K562 (cell line): ENCODE measurements at regions not wholly inside any gene's neighbourhood (a gene's known extent, or its start where the extent isn't known, plus 50 kb on each side); places are given as distances from the start of the nearest gene placed in this dataset.
"Not testable (repeated sequence)": the region's sequence is repeated elsewhere in the genome, so short reads cannot be mapped to it uniquely, and the experiment has no call there.

ENCODE experiments used
- ATAC-seq: fragments of 200-7000 bp; cut with Tn5 transposase; 3 replicates; pipeline ENCODE4 v1.9.1; 2020; ENCODE audit warnings: moderate library complexity
- BruUV-seq: library from RNA; stranded (reverse); fragments of 400-500 nt; replicated peaks from 2 replicates; lab custom pipeline; 2021; lab: Mats Ljungman, UMichigan
- CTCF ChIA-PET: fragments of 300-600 bp; formaldehyde crosslinking; extraction: SDS; loops from one replicate; lab custom pipeline; 2021; ENCODE audit warnings: low intra/inter-chr PET ratio; lab: Yijun Ruan, JAX
- POLR2A ChIA-PET: fragments of 300-600, 350-650 bp; sonication (Branson Sonifier 250); formaldehyde crosslinking; extraction: SDS; loops from one replicate; lab custom pipeline; 2021; ENCODE audit warnings: antibody characterized with exemption, inconsistent platforms; lab: Yijun Ruan, JAX
- DNase-seq, 4 experiments: peaks; one replicate each; pipeline versions ENCODE4 v3.0.0 to v3.0.0-alpha.2; 2011 to 2018; ENCODE audit warnings: low spot score in 3 of 4, mixed read lengths in 3 of 4; ENCODE audit errors: extremely low read depth in 1 of 4
- FAIRE-seq: peaks from 2 replicates; lab custom pipeline; 2011; peaks lifted over from hg19 to GRCh38; lab: Jason Lieb, UNC
- H2AFZ ChIP-seq: 2 replicates; pipeline ENCODE4 v1.6.0; 2011; ENCODE audit warnings: low read depth, low read length, control low read depth, inconsistent platforms
- H3K27ac ChIP-seq: fragments of 200-600 bp; 3 replicates; pipeline ENCODE4 v1.8.0; 2011; ENCODE audit warnings: low read depth, mild to moderate bottlenecking, control low read depth, inconsistent platforms, low read length, moderate library complexity, mixed read lengths; ENCODE audit errors: extremely low read depth
- H3K27me3 ChIP-seq, 2 experiments: fragments of 300-600 bp in 1 of 2; 2 replicates in 1 of 2; 3 replicates in 1 of 2; pipeline versions ENCODE4 v1.6.0 to v1.8.0; 2011; ENCODE audit warnings: inconsistent platforms in 2 of 2, low read length in 2 of 2, mild to moderate bottlenecking in 1 of 2, mixed read lengths in 1 of 2, moderate library complexity in 1 of 2; ENCODE audit not compliant: control insufficient read depth in 2 of 2, insufficient read depth in 2 of 2
- H3K36me3 ChIP-seq: fragments of 300-600 bp; 3 replicates; pipeline ENCODE4 v1.8.0; 2011; ENCODE audit warnings: mild to moderate bottlenecking, low read length, inconsistent platforms; ENCODE audit not compliant: control insufficient read depth, insufficient read depth
- H3K4me1 ChIP-seq, 2 experiments: fragments of 200-600 bp in 1 of 2; replicated peaks in 1 of 2; 2 replicates in 1 of 2; 3 replicates in 1 of 2; pipeline versions ENCODE4 v1.5.1 to v1.8.0; 2011; ENCODE audit warnings: inconsistent platforms in 2 of 2, low read length in 2 of 2, mild to moderate bottlenecking in 1 of 2, mixed read lengths in 1 of 2, moderate library complexity in 1 of 2; ENCODE audit not compliant: control insufficient read depth in 2 of 2, insufficient read depth in 2 of 2
- H3K4me2 ChIP-seq: 2 replicates; pipeline ENCODE4 v1.6.1; 2011; ENCODE audit warnings: low read length, control low read depth, inconsistent platforms, mixed read lengths; ENCODE audit not compliant: insufficient read depth
- H3K4me3 ChIP-seq: fragments of 200-600 bp; sonication (generic), shearing (Covaris generic); 2 replicates; pipeline ENCODE4 v1.5.1; 2016; ENCODE audit warnings: control low read depth, inconsistent platforms
- H3K79me2 ChIP-seq: fragments of 200-600 bp; 3 replicates; pipeline ENCODE4 v1.8.0; 2011; ENCODE audit warnings: low read length, inconsistent platforms; ENCODE audit not compliant: control insufficient read depth, insufficient read depth
- H3K9ac ChIP-seq, 2 experiments: 2 replicates each; pipeline versions ENCODE4 v1.6.0 to v1.6.1; 2011; ENCODE audit warnings: low read depth in 2 of 2, low read length in 2 of 2, control low read depth in 1 of 2, inconsistent platforms in 1 of 2, mild to moderate bottlenecking in 1 of 2, mixed read lengths in 1 of 2; ENCODE audit not compliant: insufficient read depth in 1 of 2
- H3K9me1 ChIP-seq: one replicate; pipeline ENCODE4 v1.6.0; 2011; ENCODE audit warnings: inconsistent platforms, mild to moderate bottlenecking, low read length, moderate library complexity; ENCODE audit not compliant: control insufficient read depth, insufficient read depth
- H3K9me3 ChIP-seq: replicated peaks from 2 replicates; pipeline ENCODE4 v1.5.1; 2011; ENCODE audit warnings: low read depth, low read length, inconsistent platforms; ENCODE audit not compliant: control insufficient read depth, insufficient read depth
- H4K20me1 ChIP-seq: replicated peaks from 2 replicates; pipeline ENCODE4 v1.6.1; 2011; ENCODE audit warnings: low read length, inconsistent platforms, mixed read lengths; ENCODE audit not compliant: control insufficient read depth, insufficient read depth
- WGBS: fragments of 100-300 bp; shearing (Covaris generic); methylation state at CpG from one replicate; pipeline ENCODE4 v1.1.6; 2016; ENCODE audit warnings: low coverage, mixed read lengths; ENCODE audit not compliant: insufficient coverage; ENCODE audit errors: missing lambda C conversion rate; 5-methylcytosine and 5-hydroxymethylcytosine counted together
- in situ Hi-C: fragments of 300-500 bp; cut with MboI; formaldehyde crosslinking; loops from 4 replicates; pipeline ENCODE4 v1.15.0; 2018; ENCODE audit warnings: inconsistent platforms, mixed read lengths
- intact Hi-C: fragments of 100-400 bp; cut with micrococcal nuclease; formaldehyde crosslinking; loops from 2 replicates; pipeline ENCODE4 v1.14.2; 2022
- TF ChIP-seq, protein P1 (sequence below): fragments of 250-450 bp; sonication (Bioruptor Pico); IDR thresholded peaks from 2 replicates; pipeline ENCODE4 v1.8.0; 2021; ENCODE audit warnings: mild to moderate bottlenecking, moderate library complexity

DNA sequence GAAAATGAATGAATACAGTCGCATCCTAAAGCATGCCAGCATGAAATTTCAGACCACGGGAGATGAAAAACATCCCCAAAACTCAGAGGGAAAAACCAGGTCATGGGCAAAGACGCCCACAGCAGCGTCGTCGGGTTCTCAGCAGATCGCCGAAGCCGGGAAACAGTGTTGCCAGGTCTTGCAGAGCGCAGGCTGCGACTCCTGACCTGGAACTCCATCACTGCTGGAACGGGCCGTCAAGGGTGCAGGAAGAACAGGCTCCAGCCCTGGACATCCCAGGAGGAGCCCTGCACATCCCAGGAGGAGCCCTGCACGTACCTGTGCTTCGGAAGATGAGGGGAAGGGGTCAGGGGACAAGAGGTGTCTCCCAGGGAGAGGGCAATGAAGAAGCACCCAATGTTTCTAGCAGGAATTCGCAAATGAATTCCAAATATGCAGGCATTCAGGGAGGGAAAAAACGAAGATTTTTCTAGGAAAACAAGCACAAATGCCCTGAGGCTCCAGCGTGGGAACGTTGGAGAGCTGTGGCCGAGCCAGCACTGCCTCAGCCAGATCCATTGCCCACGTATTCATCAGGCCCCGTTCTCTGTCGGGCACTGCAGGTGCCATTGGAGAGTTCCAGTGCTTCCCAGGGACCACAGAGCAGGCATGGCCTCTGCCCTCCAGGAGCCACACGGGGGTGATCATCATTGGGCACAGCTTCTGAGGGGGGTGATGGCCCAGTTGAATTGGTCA, 1110.4 kb downstream of the BRD1 start:
- DNase-seq (no peak), FAIRE-seq (no peak), ATAC-seq (no peak)
- Histone ChIP-seq H3K36me3 (no peaks in the 10 kb centered on the region), H3K9ac (no peak overlapping the region), H3K9me3 (no peaks in the 10 kb centered on the region), H3K79me2 (no peaks in the 10 kb centered on the region), H2AFZ (no peak overlapping the region), H3K4me3 (no peak overlapping the region), H3K9me1 (no peaks in the 10 kb centered on the region), H4K20me1 (no peaks in the 10 kb centered on the region), H3K27me3 (peaks cover 0 to 7% of the 10 kb centered on the region in 2 experiments; a peak in 3 of 5 replicates), H3K4me2 (no peak overlapping the region), H3K4me1 (no peaks in the 10 kb centered on the region), H3K27ac (no peak overlapping the region)
- intact Hi-C loops: no loop called here
- TF ChIP-seq, protein P1, sequence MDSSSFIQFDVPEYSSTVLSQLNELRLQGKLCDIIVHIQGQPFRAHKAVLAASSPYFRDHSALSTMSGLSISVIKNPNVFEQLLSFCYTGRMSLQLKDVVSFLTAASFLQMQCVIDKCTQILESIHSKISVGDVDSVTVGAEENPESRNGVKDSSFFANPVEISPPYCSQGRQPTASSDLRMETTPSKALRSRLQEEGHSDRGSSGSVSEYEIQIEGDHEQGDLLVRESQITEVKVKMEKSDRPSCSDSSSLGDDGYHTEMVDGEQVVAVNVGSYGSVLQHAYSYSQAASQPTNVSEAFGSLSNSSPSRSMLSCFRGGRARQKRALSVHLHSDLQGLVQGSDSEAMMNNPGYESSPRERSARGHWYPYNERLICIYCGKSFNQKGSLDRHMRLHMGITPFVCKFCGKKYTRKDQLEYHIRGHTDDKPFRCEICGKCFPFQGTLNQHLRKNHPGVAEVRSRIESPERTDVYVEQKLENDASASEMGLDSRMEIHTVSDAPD: no peak
- in situ Hi-C loops: no loop called here
- ChIA-PET POLR2A (no interaction called here), CTCF (no interaction called here)
- BruUV-seq: no TSS peak
- WGBS: 1% methylated on average over 17 of the region's 24 CpGs

DNA sequence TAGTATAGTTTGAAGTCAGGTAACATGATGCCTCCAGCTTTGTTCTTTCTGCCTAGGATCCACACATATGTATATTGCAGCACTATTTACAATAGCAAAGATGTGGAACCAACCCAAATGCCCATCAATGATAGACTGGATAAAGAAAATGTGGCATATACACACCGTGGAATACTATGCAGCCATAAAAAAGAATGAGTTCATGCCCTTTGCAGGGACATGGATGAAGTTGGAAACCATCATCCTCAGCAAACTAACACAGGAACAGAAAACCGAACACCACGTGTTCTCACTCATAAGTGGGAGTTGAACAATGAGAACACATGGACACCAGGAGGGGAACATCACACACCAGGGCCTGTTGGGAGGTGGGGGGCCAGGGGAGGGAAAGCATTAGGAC, 1111.5 kb downstream of the BRD1 start:
- H3K79me2 ChIP-seq: not testable (repeated sequence)

More for the DNA sequence above, 1111.5 kb downstream of the BRD1 start:
- H3K4me3 ChIP-seq, H3K36me3 ChIP-seq, ATAC-seq, H3K27me3 ChIP-seq, H3K27ac ChIP-seq, H4K20me1 ChIP-seq, FAIRE-seq, CTCF ChIA-PET, H3K4me1 ChIP-seq, intact Hi-C loops, in situ Hi-C loops, H3K9me3 ChIP-seq, H3K9me1 ChIP-seq, H3K4me2 ChIP-seq, H3K9ac ChIP-seq, BruUV-seq, POLR2A ChIA-PET, DNase-seq, H2AFZ ChIP-seq: not testable (repeated sequence)
- WGBS: 0% methylated on average over 3 of the region's 3 CpGs
